NK-92 treated with Interleukin-12 subunit alpha and Interleukin-12 subunit beta, amount 100 ng/mL, for 24 hours (cell line): ENCODE measurements at regions not wholly inside any gene's neighbourhood (a gene's known extent, or its start where the extent isn't known, plus 50 kb on each side); places are given as distances from the start of the nearest gene placed in this dataset.
"Not testable (repeated sequence)": the region's sequence is repeated elsewhere in the genome, so short reads cannot be mapped to it uniquely, and the experiment has no call there.

Experiments used
- DNase-seq: peaks from one replicate; lab custom pipeline; 2025; lab: John Stamatoyannopoulos, UW

DNA sequence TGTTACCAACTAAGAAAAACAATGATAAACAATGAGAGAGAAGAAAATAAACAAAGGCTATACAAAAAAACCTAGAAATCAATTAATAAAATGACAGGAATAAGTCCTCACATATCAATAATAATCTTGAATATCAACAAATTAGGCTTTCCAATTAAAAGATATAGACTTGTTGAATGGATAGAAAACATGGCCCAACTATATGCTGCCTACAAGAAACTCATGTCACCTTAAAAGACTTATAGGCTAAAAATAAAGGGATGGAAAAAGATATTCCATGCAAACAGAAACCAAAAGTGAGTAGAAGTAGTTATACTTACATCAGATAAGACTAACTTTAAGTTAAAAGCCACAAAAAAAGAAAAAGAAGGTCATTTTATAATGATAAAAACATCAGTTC is 183.9 kb downstream of the MYRFL start:
- no peak for DNase-seq

DNA sequence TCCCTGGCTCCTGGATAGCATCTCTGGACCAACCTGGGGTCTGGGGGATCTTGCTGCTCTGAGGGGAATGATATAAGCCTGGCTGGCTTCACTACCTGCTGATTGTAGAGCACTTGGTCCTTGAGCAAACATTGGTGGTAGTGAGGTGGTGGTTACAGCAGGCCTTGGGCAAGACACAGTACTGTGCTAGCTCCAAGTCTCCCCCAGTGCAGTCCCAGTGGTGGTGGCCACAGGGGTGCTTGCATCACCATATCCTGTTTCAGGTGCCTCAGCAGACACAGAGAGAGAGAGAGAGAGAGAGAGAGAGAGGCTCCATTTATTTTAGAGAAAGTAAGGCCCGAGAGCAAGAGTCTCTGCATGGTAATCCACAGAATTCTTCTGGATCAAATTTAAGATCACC is 186.3 kb downstream of the MYRFL start:
- peak; percentile 13 for DNase-seq

DNA sequence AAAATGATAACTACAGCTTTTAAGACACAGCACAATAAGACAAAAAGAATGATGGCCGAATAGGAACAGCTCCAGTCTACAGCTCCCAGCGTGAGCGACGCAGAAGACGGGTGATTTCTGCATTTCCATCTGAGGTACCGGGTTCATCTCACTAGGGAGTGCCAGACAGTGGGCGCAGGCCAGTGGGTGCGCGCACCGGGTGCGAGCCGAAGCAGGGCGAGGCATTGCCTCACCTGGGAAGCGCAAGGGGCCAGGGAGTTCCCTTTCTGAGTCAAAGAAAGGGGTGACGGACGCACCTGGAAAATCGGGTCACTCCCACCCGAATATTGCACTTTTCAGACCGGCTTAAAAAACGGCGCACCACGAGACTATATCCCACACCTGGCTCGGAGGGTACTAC is 188.0 kb downstream of the MYRFL start:
- not testable (repeated sequence) for DNase-seq

DNA sequence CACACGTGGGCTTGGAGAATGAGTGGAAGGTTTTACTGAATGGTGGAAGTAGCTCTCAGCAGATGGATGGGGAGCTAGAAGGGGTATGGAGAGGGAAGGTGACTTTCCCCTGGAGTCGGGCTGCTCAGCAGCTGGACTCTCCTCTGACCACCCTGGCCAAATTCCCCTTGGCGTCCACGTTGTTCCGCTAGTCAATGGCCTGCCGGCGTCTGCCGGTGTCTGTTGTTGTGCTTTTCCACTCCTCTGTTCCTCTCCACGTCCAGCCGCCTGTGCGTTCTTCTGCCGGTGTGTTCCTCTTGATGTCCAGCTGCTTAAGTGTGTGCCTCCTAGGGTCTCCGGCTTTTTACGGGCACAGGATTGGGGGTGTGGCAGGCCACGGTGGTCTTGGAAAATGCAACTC is 203.5 kb downstream of the MYRFL start:
- no peak for DNase-seq

DNA sequence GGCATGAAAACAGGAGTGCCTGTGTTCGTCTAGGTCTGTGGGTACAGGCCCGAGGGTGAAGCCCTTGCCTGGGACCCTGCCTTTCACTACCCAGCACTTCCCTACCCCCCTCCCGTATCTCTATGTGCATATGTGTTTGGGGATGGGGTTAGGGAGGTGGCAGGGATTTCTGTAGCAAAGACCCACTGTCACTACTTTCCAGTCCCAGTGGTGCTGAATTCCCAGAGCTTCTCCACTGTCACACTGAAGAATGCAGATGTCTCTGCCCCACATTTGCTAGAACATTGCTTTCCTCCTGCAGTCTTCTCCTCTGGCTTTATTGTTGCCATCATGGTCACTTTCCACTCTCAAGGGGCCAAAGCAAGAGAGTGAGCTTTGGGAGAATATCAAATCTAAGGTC is 203.9 kb downstream of the MYRFL start:
- DNase-seq, result no peak

DNA sequence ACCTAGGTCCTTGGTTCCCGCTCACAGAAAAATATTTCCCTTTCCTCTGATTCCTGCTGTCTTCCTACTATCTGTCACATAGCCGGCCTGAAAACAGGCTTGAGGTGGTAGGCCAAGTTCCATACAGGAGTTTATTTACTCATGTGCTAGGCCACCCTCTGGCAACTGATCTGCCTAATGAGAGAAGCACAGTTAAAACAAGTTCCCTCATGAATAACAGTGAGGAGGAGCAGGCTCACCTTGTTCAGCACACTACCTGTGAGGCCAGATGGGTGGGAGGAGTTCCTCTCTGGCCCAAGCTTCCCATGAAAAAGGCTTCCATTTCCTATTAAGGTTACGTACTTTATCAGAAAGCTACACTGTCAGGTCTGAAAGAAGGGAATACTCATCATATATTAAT is 206.0 kb downstream of the MYRFL start:
- DNase-seq, result no peak

DNA sequence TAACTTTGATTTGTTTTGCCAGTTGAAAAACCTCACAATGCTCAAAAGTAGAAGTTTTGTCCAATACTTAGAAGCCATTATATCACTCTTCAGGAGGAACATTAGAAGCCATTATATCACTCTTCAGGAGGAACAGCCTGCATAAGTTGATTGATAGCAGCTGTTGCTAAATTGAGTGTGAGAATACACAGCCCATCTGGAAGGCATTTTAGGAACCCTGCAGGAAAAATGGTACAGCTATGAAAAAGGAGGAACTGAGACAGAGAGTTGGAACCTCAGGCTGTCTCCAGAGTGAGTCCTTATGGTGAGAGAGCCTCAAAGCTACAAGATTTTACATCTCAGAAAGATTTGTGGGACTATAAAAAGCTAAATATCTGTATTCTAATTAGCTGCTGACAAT is 207.0 kb downstream of the MYRFL start:
- DNase-seq, result no peak

DNA sequence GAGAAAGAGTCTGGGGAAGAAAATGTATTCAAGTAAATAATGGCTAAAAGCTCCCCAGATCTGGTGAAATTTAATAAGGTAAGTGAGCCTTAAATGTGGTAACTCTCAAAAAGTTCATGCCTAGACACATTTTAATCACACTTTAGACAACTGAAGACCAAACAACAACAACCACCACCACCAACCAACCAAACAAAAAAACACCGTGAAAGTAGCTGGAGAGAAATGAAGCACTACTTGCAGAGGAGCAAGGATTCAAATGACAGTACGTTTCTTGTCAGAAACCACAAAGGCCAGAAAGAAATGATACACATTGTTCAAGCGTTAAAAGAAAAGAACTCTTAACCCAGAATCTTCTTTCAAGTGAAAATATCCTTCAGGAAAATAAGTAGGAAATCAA is 208.3 kb downstream of the MYRFL start:
- DNase-seq, result no peak

DNA sequence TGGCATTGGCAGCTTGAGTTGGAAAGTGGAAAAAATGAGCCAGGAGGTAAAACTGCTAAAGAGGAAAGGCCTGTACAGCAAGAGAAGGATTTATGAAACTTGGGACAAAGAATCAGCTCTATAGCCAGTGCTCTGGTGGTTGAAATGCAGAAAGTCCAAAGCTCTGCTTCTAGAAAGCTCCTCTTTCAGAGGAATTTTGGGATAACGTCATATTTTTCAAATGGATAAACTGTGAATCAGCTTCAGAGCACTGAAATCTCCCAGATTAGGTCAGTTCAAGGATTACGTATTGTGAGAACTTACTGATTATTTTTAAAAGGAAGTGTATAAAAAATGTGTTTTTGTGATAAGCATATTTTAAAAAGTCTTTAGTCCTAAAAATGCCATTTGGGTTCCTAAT is 203.1 kb upstream of the CNOT2 start:
- no peak for DNase-seq

DNA sequence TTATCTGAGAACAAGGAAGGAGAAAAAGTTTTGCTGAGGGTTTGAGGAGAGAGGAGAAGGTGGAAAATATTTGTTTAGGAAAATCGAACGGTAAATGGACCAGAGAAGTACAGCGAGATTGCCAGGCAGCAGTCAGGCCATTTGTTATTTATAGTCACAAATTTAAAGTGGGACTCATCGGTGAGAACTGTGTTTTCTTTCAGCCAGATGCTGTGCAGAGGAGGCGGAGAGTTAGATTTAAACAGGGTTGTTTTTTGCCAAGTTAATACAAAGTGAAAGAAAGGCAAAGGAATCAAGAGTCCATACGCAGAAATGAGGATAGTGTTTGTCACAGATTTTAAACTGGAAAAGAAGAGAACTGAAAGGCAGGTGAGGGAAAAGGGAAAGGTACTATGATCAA is 200.6 kb upstream of the CNOT2 start:
- DNase-seq, result no peak

DNA sequence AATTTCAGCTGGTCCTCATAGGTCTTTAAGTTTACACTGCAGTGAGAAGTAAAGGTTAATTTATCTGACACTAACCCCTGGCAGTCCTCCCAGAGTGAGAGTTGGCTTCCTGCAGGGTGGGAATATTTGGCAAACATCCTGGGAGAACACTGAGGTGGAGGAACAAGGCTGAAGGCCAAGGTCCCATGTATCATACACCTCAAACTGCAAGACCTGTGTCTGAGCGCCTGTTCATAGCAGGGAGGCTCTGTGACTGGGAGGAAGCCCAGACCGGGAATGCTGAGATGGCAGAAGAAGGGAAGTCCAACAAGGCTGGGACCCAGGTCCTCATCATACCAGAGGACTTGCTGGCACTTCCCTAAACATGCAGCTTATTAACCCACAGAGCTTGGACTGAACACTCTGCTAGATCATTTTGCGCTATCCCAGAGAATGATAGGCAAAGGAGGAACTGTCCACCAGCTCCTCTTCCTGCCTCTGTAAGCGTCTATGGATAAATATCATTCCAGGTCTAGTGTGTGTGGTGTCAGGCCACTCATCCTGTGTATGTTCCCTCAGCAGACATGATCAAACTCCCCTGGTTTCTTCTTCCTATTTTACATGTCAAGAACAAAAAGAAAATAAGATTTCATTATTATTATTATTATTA is 199.6 kb upstream of the CNOT2 start:
- no peak for DNase-seq

DNA sequence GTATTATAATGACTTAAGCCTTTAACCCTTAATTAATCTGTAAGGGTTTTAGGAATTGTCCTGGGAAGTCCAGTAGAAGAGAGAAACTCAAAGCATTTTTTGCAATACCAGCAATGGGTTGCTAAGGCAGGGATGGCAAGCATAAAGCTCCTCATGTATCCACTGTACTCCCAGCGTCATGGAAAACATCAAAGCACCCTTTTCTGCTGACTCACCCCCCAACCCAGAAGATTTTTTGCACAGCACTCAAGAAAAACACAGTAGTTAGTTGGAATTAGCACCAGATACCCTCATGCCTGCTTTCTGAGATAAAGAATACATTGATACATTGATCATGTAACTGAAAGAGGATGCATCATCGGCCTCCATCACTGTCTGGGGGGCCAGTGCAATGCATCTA is 199.1 kb upstream of the CNOT2 start:
- DNase-seq, result no peak

DNA sequence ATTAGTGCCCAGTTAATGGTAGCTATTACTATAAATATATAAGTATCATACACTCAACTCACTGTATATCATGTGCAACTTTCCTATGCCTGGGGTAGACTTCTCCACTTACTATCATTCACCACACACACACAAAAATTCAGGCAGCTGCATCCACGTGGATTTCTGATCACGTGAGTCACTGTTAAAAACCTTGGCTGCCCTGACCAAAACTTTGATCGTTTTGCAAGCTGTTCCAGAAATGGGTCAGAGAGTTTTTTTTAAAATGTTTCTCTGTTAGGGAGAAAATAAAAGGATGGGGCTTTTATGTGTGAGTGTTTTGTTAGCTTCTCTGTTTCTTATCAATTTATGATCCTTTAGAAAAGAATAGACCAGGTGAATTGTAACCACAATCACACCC is 198.2 kb upstream of the CNOT2 start:
- no peak for DNase-seq

DNA sequence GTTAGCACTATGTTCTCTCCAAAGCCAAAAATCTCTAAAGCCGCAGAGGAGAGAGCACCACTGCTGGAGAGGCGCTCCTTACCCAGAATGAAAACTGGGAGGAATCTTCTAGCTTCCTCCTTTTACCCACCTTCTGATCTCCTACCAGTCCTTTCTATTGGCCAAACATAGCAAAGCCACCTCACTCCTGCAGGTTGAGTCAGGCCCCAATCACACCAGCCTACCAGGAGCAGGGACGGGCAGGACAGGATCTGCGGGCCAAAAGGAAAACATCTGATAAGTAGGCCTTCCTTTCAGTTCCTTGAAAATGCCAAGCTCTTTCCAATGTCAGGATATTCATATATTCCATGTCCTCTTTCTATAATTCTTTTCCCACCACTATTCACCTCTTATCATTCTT is 197.7 kb upstream of the CNOT2 start:
- DNase-seq, result no peak

DNA sequence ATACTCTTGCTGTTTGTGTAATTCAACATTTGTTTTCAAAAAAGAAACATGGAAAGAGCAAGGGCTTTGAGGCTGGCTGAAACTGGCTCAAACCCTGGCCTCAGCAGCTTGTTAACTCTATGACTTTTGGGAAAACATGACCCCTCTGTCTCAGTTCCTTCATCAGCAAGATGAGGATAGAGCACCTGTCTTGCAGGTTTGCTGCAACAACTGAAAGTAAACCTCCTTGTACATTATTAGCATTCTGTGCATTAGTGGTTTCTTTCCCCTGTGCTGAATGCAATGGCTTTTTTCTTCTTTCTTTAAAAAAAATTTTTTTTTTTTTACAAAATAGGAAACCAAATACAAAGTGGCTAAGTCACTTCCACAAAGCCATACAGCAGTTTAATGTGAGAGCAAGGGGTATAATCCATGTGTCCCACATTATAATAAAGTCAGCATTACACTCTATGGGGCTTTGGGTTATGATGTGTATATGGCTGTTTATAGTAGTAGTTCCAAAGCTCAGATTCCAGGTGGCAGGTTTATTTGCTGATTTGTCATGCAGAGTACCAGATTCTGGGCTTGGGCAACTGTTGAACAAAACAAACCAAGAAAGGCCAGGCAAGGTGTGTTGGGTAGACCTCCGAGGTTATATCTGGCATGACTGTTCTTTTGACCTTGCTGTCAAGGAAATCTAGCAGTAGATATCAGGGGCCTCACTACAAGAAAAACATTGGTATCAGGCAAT is 194.5 kb upstream of the CNOT2 start:
- no peak for DNase-seq

DNA sequence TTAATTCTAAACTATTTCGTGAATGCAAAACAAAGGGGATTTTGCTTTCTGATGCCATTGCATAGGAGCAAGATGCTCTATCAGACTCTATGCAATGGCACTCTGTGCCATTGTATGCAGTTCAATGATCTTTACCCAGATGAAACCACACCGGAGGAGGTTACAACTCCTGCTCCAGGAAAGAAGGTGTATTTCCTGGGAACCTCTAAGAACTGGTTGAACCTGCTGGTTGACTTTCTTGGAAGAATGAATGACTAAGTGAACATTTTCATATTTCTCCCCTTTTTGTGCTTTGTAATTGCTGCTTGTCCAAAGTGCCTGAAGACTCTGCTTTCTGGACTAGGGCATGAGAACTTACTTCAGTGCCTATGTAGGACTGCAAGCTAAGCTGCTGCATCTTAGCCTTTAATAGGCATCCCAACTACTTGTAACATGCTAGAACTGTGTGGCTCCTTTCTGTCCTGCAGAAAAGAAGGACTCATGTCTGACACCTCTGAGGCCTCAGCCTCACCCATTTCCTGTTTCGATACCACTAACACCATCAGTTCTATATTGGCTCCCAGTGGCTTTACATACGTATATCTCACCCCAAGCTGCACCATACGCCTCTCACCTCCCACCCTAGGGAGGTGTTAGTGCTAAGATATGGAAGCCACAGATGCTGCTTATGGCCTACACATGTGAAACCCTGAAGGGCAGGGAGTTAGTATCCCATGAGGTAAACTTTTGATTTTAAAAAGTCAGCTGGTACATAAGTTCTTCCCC is 193.5 kb upstream of the CNOT2 start:
- DNase-seq, result peak; percentile 58

DNA sequence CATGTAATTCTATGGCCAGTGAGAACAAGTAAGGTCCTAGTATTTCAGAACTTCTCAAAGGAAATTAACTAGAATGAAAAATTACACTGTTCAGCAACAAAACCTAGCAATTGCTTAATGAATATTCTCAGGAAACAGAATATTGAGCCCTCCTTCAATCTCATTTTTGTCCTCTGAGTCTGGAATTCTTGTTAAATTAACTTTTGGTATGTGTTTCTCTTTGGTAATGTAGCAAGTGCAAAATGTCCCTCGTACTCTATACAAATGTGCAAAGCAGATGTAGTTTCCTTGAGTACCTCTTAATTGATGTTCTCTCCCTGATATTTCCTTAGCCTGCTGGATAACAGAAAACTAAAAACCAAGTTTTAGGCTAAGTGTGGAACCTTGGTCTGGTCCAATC is 190.8 kb upstream of the CNOT2 start:
- DNase-seq, result no peak

DNA sequence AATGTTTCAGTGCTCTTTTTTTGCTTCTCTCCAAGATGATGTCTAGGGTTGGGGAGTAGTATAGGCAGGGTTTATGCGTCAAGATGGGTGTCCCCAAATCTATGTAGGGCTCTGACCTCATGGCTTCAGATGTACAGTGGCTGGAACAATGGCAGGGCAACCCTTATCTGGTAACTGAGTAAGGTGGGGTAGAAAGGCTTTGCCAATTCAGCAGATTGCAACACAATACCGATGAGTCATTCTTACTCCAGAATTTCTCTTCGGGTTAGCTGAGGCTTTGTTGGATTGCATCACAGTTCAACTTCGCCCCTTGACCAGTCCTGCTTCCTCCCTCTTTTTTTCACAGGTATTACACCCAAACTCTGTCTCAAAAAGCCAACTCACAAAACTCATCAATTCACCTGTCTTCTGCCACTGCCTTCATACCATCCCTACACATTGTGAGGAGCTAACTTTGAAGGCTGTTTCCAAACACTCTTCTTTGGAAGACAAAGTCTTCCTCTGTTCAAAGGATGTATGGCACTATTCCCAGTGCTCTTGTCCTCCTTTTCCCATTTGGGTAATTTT is 190.2 kb upstream of the CNOT2 start:
- DNase-seq, result peak; percentile 38

DNA sequence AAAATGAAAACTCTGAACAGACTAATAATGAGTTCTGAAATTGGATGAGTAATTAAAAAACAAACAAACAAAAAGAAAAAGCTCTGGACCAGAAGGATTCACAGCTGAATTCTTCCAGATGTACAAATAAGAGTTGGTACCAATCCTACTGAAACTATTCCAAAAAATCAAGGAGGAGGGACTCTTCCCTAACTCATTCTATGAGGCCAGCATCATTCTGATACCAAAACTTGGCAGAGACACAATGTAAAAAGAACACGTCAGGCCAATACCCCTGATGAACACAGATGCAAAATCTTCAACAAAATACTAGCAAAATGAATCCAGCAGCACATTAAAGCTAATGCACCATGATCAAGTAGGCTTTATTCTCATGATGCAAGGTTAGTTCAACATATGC is 183.9 kb upstream of the CNOT2 start:
- no peak for DNase-seq

DNA sequence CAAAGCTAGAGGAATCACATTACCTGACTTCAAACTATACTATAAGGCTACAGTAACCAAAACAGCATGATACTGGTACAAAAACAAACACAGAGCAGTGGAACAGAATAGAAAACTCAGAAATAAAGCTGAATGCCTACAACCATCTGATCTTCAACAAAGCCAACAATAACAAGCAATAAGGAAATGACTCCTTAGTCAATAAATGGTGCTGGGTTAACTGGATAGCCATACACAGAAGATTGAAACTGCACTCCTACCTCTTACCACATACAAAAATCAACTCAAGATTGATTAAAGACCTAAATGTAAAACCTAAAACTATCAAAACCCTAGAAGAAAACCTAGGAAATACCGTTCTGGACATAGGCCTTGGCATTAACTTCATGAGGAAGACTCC is 182.6 kb upstream of the CNOT2 start:
- DNase-seq, result no peak

DNA sequence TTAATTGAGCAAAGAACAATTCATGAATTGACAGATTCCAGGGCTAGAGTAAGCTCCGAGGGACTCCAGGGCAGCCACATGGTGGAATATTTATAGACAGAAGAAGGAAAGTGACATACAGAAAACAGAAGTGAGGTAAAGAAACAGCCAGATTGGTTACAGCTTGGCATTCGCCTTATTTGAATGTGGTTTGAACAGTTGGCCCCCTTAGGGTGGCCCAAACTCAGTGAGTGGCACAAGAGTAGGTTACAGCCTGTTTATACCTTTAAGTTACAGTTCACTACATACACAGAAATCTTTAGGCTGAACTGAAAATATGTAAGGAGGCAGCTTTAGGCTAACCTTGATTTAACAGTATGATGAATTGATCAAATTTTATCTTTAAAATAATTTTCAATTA is 174.5 kb upstream of the CNOT2 start:
- DNase-seq, result no peak

DNA sequence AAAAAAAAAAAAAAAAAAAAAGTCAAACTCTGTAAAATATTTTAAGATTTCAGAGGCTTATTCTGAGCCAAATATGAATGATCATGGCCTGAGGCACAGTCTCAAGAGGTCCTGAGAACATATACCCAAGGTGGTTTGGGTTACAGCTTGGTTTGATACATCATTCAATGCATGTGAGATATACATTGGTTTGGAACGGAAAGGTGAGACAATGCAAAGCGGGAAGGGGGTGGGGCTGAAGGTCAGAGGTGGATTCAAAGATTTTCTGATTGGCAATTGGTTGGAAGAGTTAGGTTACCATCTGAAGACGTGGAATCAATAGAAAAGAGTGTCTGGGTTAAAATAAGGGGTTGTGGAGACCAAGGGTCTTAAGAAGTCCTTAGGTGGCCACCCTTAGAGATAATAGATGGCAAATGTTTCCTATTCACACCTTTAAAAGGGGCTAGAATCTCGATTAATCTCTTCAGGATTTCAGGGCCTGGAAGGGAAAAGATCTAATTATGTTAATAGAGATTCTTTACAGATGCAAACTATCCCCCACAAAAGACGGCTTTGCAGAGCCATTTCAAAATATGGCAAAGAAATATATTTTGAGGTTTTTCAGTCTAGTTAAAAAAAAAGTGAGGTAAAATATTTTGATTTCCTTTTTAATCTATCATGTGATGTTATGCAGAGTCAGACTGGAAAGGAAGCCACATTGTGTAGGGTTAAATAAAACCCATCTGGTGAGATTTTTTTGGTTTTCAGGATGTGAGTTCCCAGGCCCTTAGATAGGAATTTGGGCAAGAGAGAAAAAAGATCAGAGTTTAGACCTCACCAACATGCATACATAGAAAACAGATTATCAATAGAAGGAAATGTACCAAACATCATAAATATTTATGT is 173.8 kb upstream of the CNOT2 start:
- DNase-seq, result no peak
